CD4-positive, CD25-positive, alpha-beta regulatory T cell (primary cell): ENCODE measurements at regions not wholly inside any gene's neighbourhood (a gene's known extent, or its start where the extent isn't known, plus 50 kb on each side); places are given as distances from the start of the nearest gene placed in this dataset.
A peak's percentile ranks its signal among the peaks of the same experiment; 100 is the strongest.

Source experiments
- ATAC-seq, 2 donors: fragments of 150-1000 bp; cut with Tn5 transposase; one replicate each; pipeline ENCODE4 v1.10.0; 2021; ENCODE audit warnings: low read depth in 2 of 2, moderate number of reproducible peaks in 2 of 2, moderate library complexity in 1 of 2
- DNase-seq, 3 donors: peaks; one replicate each; pipeline versions ENCODE4 v3.0.0 to v3.0.0-alpha.2; 2012 to 2022; ENCODE audit warnings: mixed read lengths in 1 of 3
- H3K27ac ChIP-seq: one replicate; pipeline ENCODE4 v1.7.0; 2013; ENCODE audit warnings: mild to moderate bottlenecking, low read length; ENCODE audit not compliant: insufficient read depth, poor library complexity, severe bottlenecking
- H3K27me3 ChIP-seq: one replicate; pipeline ENCODE4 v1.7.0; 2013; ENCODE audit warnings: low read length; ENCODE audit not compliant: control insufficient read depth, insufficient read depth
- H3K36me3 ChIP-seq: one replicate; pipeline ENCODE4 v1.7.0; 2013; ENCODE audit warnings: mild to moderate bottlenecking, low read length, moderate library complexity; ENCODE audit not compliant: control insufficient read depth, insufficient read depth
- H3K4me1 ChIP-seq: 2 replicates; pipeline ENCODE4 v1.7.0; 2013; ENCODE audit warnings: mild to moderate bottlenecking, low read length; ENCODE audit not compliant: insufficient read depth, control insufficient read depth, poor library complexity, severe bottlenecking
- H3K4me3 ChIP-seq: one replicate; pipeline ENCODE4 v1.7.0; 2013; ENCODE audit warnings: low read depth, mild to moderate bottlenecking, low read length, moderate library complexity
- H3K9me3 ChIP-seq, 2 experiments: 1 replicate in 1 of 2; 2 replicates in 1 of 2; pipeline ENCODE4 v1.7.0; 2013; ENCODE audit warnings: low read length in 2 of 2, mild to moderate bottlenecking in 1 of 2, moderate library complexity in 1 of 2; ENCODE audit not compliant: control insufficient read depth in 2 of 2
- H3K27ac Mint-ChIP-seq, 3 donors: one replicate each; pipeline ENCODE4 v1.8.0; 2020 to 2022; ENCODE audit warnings: mild to moderate bottlenecking in 3 of 3, mixed read lengths in 3 of 3, moderate library complexity in 2 of 3
- H3K27me3 Mint-ChIP-seq: one replicate; pipeline ENCODE4 v1.8.0; 2022; ENCODE audit warnings: mild to moderate bottlenecking, mixed read lengths
- H3K36me3 Mint-ChIP-seq: one replicate; pipeline ENCODE4 v1.8.0; 2020; ENCODE audit warnings: mixed read lengths
- H3K4me1 Mint-ChIP-seq, 4 donors: one replicate each; pipeline ENCODE4 v1.8.0; 2020 to 2022; ENCODE audit warnings: mixed read lengths in 4 of 4, mild to moderate bottlenecking in 1 of 4
- H3K4me3 Mint-ChIP-seq, 4 donors: one replicate each; pipeline ENCODE4 v1.8.0; 2020 to 2022; ENCODE audit warnings: mild to moderate bottlenecking in 4 of 4, mixed read lengths in 4 of 4, moderate library complexity in 3 of 4
- H3K9me3 Mint-ChIP-seq, 7 donors: one replicate each; pipeline ENCODE4 v1.8.0; 2020 to 2022; ENCODE audit warnings: mixed read lengths in 7 of 7, mild to moderate bottlenecking in 3 of 7, moderate library complexity in 2 of 7

GRCh38 chr10:128247576-128247975 lies 121.4 kb upstream of the MKI67 start:
- no peaks in the 10 kb centered on the region for H3K4me1 Mint-ChIP-seq

GRCh38 chr10:128254476-128254875 lies 128.3 kb upstream of the MKI67 start:
- no peak for DNase-seq
- no peak overlapping the region for H3K27ac Mint-ChIP-seq
- no peaks in the 10 kb centered on the region for H3K36me3 ChIP-seq

More at GRCh38 chr10:128247576-128247975, 121.4 kb upstream of the MKI67 start:
- H3K36me3 Mint-ChIP-seq: no peaks in the 10 kb centered on the region
- no peaks in the 10 kb centered on the region for H3K9me3 ChIP-seq
- ATAC-seq (no peak), DNase-seq (no peak)
- H3K4me1 ChIP-seq: no peaks in the 10 kb centered on the region
- H3K36me3 ChIP-seq: no peaks in the 10 kb centered on the region
- no peak overlapping the region for H3K4me3 Mint-ChIP-seq
- H3K27ac Mint-ChIP-seq: peak overlapping the region in 1 of 3 donors; percentile 86
- H3K27me3 ChIP-seq: no peaks in the 10 kb centered on the region
- peaks cover 15% of the 10 kb centered on the region for H3K27me3 Mint-ChIP-seq
- no peak overlapping the region for H3K4me3 ChIP-seq
- H3K9me3 Mint-ChIP-seq: peaks cover 0 to 5% (median 0%) of the 10 kb centered on the region in 7 donors
- no peak overlapping the region for H3K27ac ChIP-seq

GRCh38 chr10:128257428-128257827 lies 131.2 kb upstream of the MKI67 start:
- Mint-ChIP-seq H3K4me3 (no peak overlapping the region), H3K27ac (no peak overlapping the region), H3K9me3 (no peaks in the 10 kb centered on the region), H3K27me3 (peaks cover 12% of the 10 kb centered on the region), H3K4me1 (no peaks in the 10 kb centered on the region), H3K36me3 (no peaks in the 10 kb centered on the region)
- Histone ChIP-seq H3K9me3 (peaks cover 0 to 1% of the 10 kb centered on the region in 2 experiments), H3K4me1 (no peaks in the 10 kb centered on the region), H3K27me3 (no peaks in the 10 kb centered on the region), H3K27ac (no peak overlapping the region), H3K4me3 (no peak overlapping the region), H3K36me3 (no peaks in the 10 kb centered on the region)
- no peak for ATAC-seq
- DNase-seq: no peak

More at GRCh38 chr10:128254476-128254875, 128.3 kb upstream of the MKI67 start:
- Mint-ChIP-seq H3K27me3 (peaks cover 7% of the 10 kb centered on the region), H3K4me3 (no peak overlapping the region), H3K36me3 (no peaks in the 10 kb centered on the region), H3K9me3 (no peaks in the 10 kb centered on the region), H3K4me1 (no peaks in the 10 kb centered on the region)
- Histone ChIP-seq H3K4me3 (no peak overlapping the region), H3K4me1 (no peaks in the 10 kb centered on the region), H3K9me3 (no peaks in the 10 kb centered on the region), H3K27me3 (no peaks in the 10 kb centered on the region), H3K27ac (no peak overlapping the region)
- no peak for ATAC-seq

GRCh38 chr10:128258421-128258976 lies 132.3 kb upstream of the MKI67 start:
- H3K9me3 Mint-ChIP-seq: no peaks in the 10 kb centered on the region
- Histone ChIP-seq H3K36me3 (no peaks in the 10 kb centered on the region), H3K4me1 (no peaks in the 10 kb centered on the region), H3K27ac (no peak overlapping the region), H3K4me3 (no peak overlapping the region), H3K9me3 (peaks cover 0 to 1% of the 10 kb centered on the region in 2 experiments), H3K27me3 (no peaks in the 10 kb centered on the region)
- H3K4me1 Mint-ChIP-seq: no peaks in the 10 kb centered on the region
- H3K36me3 Mint-ChIP-seq: no peaks in the 10 kb centered on the region
- H3K27me3 Mint-ChIP-seq: peaks cover 19% of the 10 kb centered on the region
- ATAC-seq (no peak), DNase-seq (no peak)
- H3K27ac Mint-ChIP-seq: no peak overlapping the region
- no peak overlapping the region for H3K4me3 Mint-ChIP-seq

- H3K27me3 ChIP-seq: peaks cover 11% of the 10 kb centered on the region
- ATAC-seq (no peak), DNase-seq (peak; percentile 17 to 53 (median 29))
- H3K4me1 ChIP-seq: no peaks in the 10 kb centered on the region
- H3K9me3 ChIP-seq: peaks cover 0 to 1% of the 10 kb centered on the region in 2 experiments
- H3K27ac Mint-ChIP-seq: peak overlapping the region in 1 of 3 donors; percentile 60
- no peaks in the 10 kb centered on the region for H3K9me3 Mint-ChIP-seq
- no peak overlapping the region for H3K4me3 Mint-ChIP-seq
- peaks cover 48% of the 10 kb centered on the region for H3K27me3 Mint-ChIP-seq
- no peaks in the 10 kb centered on the region for H3K36me3 ChIP-seq
- no peak overlapping the region for H3K4me3 ChIP-seq
- no peak overlapping the region for H3K27ac ChIP-seq
- H3K4me1 Mint-ChIP-seq: peaks cover 0 to 3% (median 0%) of the 10 kb centered on the region in 4 donors
- H3K36me3 Mint-ChIP-seq: no peaks in the 10 kb centered on the region
Observed at GRCh38 chr10:128263891-128264688, 137.9 kb upstream of the MKI67 start.

GRCh38 chr10:128265596-128265995 lies 139.4 kb upstream of the MKI67 start:
- H3K4me1 ChIP-seq: no peaks in the 10 kb centered on the region
- no peaks in the 10 kb centered on the region for H3K36me3 Mint-ChIP-seq
- DNase-seq (no peak), ATAC-seq (no peak)
- peaks cover 11% of the 10 kb centered on the region for H3K27me3 ChIP-seq
- peaks cover 55% of the 10 kb centered on the region for H3K27me3 Mint-ChIP-seq
- no peaks in the 10 kb centered on the region for H3K9me3 ChIP-seq
- H3K4me3 ChIP-seq: no peak overlapping the region
- no peaks in the 10 kb centered on the region for H3K36me3 ChIP-seq
- no peak overlapping the region for H3K27ac ChIP-seq
- H3K4me1 Mint-ChIP-seq: peaks cover 0 to 3% (median 0%) of the 10 kb centered on the region in 4 donors
- H3K4me3 Mint-ChIP-seq: no peak overlapping the region
- H3K27ac Mint-ChIP-seq: no peak overlapping the region
- no peaks in the 10 kb centered on the region for H3K9me3 Mint-ChIP-seq

- Histone ChIP-seq H3K27me3 (peaks cover 13% of the 10 kb centered on the region), H3K9me3 (no peaks in the 10 kb centered on the region), H3K27ac (no peak overlapping the region), H3K4me1 (no peaks in the 10 kb centered on the region), H3K4me3 (no peak overlapping the region), H3K36me3 (no peaks in the 10 kb centered on the region)
- DNase-seq: no peak
- Mint-ChIP-seq H3K27ac (no peak overlapping the region), H3K4me1 (peaks cover 0 to 3% (median 0%) of the 10 kb centered on the region in 4 donors), H3K4me3 (no peak overlapping the region), H3K9me3 (peaks cover 0 to 4% (median 0%) of the 10 kb centered on the region in 7 donors), H3K36me3 (no peaks in the 10 kb centered on the region), H3K27me3 (peaks cover 57% of the 10 kb centered on the region)
- no peak for ATAC-seq
Observed at GRCh38 chr10:128267581-128267980, 141.4 kb upstream of the MKI67 start.
